HL-60/S4 treated with retinoic acid at 250 ng/mL for 4 days and 3 days (cell line): ENCODE measurements at regions not wholly inside any gene's neighbourhood (a gene's known extent, or its start where the extent isn't known, plus 50 kb on each side); places are given as distances from the start of the nearest gene placed in this dataset.

ENCODE experiments used
- in situ Hi-C: fragments of 300-500 bp; cut with MboI; formaldehyde crosslinking; loops from 2 replicates; pipeline ENCODE4 v1.7.0; 2022; ENCODE audit warnings: low sequenced_read_pairs

DNA sequence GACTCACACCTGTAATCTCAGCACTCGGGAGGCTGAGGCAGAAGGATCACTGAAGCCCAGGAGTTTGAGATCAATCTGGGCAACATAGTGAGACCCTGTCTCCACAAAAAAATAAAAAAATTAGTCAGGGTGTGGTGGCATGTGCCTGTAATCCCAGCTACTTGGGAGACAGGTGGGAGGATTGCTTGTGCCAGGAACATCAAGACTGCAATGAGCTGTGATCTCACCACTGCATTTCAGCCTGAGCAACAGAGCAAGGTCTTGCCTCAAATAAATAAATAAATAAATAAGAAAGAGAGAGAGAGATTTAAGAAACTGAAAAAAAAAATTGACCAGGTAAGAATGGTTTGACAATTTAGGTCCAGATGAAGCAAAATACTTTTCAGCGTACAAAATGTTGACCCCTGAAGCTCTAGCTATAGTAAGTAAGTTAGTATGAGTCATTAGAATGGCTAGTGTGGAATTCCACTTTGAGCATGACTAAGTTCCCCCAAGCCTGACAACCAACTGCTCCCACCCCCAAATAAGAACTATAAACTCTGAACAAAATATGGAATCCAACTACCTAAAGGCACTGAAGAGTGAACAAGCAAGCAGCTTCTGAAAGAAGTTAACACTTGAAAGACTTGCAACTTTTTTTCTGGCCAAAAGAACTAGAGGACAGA lies 217.8 kb upstream of the TLE4 start:
- in situ Hi-C loops, result no loop called here

DNA sequence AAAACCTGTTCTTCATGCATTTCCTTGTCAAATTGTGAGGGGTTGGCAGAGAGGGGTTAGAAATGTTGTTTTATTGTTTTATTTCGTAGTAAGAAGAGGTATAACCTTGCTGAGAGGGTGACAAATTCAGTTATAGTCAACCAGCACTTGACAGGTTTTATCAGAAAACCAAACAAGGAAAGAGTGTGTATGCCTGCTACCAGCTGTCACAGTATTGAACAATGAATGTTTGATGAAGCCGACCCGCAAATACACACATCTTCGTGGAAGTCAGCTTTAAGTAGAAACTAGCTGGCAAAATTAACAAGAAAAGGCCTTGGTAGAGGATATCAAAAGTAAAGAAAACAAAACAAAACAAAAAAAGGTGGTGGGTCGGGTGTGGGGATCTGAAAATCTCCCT lies 214.6 kb upstream of the TLE4 start:
- in situ Hi-C loops, result no loop called here

DNA sequence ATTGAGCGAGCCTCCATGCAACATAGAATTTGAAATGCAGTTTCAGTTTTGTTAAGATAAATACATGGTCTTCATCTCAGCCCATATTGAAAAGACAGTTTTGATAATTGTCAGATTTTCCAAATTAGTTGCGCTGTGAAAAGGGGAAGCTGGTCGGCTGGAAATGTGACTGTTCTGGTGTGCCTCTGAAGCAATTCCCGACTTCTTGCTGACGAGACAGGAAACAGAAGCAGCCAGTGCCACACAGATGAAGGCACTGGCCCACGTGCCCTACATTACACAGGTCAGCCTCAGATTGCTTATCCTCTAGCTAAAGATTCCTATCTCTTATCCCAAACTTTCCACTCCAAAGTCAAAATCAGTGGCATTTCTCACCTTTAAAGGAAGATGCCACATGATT lies 214.1 kb upstream of the TLE4 start:
- in situ Hi-C loops, result no loop called here

DNA sequence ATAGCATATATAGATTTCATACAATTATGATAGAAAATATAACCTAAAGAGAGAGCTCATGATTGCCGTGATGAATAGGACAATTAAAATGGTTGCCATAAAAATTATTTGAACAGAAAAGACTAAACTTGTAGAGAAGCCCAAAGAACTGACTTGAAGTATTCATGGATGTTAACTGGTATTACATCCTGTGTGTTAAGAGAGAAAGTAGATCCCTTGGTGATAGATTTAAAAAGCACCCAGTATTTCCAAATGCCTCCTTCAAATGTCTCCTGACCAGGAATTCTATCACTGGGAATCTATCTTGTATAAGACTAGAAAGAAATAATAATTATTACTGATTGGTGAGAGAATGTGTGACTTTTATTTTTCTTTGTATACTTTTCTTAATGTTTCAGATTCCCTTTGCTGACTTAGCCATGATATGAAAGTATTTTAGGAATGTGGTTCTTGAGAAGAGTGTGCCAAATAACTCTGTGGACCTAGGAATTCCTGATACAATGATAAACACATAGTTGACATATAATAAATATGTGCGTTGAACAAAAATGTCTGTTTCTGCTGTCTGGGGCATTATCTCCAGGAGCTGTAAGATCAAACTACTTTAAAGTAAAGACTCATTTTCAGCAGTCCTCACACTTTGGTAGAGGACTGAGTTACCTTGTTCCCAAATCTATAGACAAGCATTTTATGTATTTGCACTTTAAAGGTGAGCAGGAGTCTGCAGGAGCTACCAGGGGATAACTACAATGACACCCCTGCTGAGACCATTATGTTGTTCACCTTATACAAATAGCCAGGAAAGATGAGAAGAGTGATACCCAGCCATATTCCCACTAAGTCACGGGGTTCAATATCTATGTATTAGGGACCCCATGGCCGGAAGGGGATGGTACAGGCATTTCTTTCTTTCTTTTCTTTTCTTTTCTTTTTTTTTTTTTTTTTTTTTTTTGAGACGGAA lies 211.1 kb upstream of the TLE4 start:
- in situ Hi-C loops, result no loop called here

DNA sequence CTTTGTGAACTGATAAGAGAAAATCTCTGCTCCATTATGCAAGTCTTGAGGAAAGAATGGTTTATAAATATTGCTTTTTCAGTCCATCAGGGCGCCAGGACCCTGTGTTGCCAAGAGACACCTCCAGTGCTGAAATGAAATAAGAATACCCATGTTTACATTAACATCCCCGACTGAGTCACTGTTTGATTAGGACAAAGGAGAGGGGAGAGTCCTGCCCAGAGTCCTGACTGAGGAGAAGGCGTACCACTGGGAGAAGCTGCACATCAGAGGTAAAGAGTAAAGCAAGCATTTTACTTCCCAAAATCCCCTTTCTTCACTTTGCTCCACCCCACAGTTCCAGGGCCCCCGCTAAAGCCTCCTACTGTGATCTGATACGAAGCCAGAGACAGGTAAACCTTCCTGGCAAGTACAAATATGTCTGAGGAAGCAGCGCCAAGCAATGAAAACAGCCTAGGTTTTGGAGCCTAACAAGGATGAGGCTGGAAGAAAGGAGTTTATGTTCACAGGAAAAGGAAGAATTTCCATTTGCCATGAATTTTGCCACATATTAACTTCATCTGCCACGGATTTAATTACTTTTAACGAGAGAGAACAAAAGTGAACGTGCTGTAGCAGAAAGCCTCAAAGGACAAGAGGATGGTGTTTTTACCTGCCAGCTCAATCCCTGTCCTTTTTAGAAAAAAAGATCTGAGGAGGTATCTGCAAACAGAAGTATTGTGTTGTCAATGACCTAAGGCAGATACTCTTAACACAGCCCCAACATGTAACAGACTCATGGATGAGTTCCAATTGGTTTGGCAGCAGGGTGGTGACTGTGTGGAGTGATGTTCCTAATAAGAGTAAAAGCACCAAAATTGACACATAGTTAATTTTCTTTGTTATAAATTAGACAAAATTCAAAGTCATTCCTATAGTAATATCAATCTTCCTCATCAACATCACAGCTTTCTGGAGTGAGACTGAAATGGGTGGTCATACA lies 209.4 kb upstream of the TLE4 start:
- in situ Hi-C loops, result no loop called here

DNA sequence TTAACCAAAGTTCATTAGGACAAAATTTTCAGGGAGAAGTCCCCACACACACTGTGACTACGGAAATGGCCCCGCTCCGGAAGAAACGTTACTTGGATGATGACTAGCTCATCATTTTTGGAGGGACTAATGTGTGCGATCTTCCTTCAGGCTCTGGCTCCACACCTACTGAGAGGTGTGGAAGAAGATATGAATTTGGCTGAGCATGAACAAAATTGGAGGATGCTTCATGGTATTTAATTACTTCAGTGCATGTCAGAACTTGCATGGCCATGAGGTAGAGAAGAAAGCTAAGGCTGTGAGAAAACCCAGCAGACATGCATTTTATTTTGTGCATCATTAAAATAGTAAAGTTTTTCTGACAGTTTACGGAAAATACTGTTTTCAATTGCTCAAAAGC lies 202.1 kb upstream of the TLE4 start:
- in situ Hi-C loops, result no loop called here

GRCh38 chr9:79371301-79371700 lies 200.5 kb upstream of the TLE4 start:
- in situ Hi-C loops, result no loop called here

DNA sequence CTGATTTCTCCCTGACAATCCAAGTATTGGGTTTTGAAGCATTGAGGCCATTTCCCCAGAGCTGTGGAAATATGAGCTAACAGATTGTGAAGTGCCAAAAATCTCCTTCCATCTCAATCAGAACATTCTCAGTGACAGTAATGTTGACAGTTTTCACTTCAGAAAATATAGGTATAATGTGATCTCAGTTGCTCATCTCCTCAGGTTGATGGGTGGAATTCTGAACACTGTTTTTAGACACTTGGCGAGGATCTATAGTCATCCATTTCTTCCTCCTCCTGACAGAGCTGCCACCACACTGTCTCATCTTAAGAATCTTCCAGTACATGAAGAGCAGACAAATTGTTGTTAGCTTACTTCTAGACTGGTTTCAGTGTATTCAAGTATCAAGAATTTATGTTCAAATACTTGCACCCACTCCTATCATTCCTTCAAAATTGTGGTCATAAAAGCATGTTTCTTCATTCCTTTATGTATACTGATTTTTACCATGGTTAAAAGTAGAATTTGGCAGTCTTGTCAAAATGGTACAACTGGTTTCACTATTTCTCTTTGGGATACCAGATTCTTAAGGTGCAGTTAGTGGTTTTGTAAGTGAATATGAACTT lies 199.7 kb upstream of the TLE4 start:
- in situ Hi-C loops, result no loop called here

DNA sequence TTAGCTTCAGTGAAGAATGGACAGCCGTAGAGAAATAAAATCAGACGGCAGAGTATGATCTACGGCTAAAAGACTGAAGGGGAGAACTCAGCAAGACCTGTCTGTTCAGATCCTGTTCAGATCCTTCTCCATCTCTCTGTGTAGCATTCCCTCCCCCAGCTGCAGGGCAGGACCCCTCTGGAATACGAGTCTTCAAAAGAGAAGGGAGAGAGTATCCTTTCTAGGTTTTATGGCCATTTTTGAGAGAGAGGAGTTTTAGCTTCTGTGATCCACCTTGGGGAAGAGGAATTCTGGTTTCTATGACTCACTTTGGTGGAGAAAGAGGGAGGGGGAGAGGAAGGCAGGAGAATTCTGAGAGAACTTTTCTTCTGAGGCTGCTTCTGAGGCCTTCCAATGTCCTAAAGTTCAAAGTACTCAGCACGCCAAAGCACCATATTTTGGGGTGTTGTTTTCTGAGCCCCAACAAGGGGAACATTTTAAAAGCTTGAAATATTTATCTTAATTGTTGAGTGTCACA lies 194.4 kb upstream of the TLE4 start:
- in situ Hi-C loops, result no loop called here

- in situ Hi-C loops, result no loop called here
Observed at GRCh38 chr9:79378107-79378506, 193.7 kb upstream of the TLE4 start.

DNA sequence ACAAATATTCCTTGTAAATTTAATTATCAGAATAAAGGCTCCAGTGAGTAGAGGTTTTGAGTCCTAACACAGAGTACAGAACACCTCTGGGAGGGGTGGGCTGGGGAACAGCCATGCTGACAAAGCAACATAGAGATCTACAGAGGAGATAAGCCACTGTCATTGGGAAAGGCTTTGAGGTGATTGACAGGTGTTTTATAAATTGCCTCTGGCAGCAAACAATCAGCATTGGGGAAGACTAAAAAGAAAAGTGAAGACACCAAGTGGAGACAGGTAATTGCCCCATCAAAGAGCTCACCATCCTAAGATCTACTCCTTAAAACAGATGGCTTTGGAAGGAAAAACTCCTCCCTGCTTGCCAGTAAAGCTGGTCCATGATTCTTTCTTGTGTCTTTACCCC lies 189.7 kb upstream of the TLE4 start:
- in situ Hi-C loops, result no loop called here

DNA sequence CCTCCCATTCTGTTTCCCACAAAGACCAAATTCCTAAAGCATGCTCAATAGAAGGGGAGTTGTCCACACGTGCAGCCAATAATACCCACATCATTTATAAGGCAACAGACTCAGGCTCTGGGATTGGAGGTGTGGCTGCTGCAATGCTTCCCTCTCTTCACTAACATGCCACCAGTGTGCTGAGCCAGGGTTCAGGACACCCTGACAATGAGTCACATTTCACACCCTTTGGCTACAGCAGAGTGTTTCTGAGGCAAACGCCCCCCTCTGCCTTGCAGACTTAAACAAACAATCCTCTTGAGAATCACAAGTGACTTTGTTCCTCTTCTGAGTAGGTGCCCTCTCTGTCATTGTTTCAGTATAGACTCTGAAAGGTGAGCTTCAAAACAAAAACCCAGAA lies 189.3 kb upstream of the TLE4 start:
- in situ Hi-C loops, result no loop called here

DNA sequence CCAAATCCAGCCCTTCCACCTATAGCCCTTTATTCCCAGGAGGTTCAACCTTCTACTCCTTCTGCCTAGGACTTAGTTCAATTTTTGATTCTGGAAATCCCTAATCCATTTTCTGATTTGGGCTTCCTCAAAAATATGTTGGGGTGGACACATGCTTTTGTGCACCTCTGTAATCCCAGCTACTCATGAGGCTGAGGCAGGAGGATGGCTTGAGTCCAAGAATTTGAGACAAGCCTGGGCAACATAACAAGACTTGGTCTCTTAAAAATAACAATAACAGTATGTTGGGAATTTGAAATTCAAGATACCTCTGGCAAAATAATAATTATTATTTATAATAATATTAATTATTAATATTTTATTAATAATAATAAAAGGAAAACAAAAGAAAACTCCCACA lies 188.7 kb upstream of the TLE4 start:
- in situ Hi-C loops, result no loop called here

DNA sequence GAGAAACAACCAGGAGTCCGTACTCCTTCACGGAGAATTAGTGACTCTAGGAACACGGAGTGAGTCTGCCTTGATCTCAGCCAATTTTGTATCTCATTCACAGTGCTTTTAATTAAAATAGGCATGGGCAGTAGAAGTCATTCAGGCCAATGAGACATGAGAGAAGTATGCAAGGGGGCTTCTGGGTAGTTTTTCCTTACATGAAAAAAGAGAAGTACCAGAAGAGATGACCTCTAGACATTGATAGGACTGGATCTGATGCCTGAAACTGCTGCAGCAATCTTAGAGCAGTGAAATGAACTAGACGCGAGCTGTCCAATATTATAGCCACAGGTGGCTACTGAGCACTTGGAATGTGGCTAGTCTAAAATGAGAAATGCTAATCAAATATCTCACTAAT lies 187.7 kb upstream of the TLE4 start:
- in situ Hi-C loops, result no loop called here

DNA sequence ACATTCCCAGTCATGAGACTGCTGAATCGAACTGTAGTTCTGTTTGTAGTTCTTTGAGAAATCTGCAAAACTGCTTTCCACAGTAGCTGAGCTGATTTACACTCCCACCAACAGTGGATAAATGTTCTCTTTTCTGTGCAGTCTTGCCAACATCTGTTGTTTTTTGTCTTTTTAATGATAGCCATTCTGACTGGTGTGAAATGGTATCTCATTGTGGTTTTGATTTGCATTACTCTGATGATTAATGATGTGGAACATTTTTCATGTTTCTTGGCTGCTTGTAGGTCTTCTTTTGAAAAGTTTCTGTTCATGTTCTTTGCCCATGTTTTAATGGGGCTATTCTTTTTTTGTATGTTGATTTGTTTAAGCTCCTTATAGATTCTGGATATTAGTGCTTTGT lies 187.3 kb upstream of the TLE4 start:
- in situ Hi-C loops, result no loop called here

DNA sequence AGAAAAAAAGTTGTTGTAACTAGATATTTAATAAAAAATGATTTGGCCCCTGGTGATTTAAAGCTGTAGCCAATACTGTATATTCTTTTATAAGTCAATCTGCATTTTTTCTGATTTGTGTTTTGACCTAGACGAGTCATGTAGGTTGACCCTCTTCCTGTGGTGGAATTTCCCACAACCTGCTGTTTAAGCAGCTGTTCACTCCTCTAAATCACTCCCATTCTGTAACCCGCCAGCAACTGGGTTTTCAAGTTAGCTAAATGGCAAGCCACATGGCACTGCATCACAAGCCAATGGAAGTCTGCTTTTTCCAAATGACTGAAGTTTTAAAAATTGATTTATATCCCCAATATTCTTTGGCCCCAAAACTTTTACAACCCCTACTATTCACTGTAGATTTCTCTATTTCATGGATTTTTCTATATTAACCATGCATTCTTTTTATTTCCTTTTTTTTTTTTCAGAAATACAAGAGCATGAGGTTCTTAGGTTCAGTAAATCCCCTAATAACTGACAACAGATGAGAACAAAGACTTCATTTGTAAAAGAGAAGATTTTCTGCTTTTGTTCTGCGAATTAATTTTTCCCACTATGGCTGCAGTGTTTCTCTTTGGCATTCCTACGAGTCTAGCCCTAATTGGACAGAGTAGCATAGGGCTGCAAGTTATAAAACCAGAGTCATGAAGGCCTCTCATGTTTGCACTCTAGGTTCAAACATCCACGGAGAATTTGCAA lies 184.5 kb upstream of the TLE4 start:
- in situ Hi-C loops, result no loop called here

DNA sequence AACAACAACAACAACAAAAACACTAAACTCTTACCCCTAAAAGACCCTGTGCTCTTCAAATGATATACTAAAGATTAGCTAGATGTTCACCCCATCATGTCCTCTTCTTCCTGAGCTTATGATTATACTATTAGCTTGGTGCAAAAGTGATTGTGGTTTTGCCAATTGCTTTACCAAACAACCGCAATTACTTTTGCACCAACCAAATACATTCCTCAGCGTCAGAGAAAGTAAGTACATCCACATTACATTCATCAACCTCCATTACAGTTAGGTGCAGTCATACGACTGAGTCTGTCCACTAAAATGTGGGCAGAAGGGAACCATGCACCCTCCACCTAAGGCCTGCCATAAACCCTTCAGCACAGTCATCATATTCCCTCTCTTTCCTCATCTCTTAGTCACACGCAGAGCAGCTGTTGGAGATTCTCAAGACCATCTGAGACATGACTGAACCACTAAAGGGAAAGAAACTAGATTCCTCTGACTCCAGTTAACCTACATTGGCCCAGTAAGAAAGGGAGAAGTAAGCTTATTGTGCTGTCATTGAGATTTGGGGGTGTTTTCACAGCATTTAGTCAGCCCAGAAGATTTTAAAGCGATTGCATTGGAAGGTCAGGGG lies 181.6 kb upstream of the TLE4 start:
- in situ Hi-C loops, result no loop called here

GRCh38 chr9:79390781-79391770 lies 180.7 kb upstream of the TLE4 start:
- in situ Hi-C loops, result no loop called here
